ENCODE measurements at regions not wholly inside any gene's neighbourhood (a gene's known extent, or its start where the extent isn't known, plus 50 kb on each side); places are given as distances from the start of the nearest gene placed in this dataset.
"Not testable (repeated sequence)": the region's sequence is repeated elsewhere in the genome, so short reads cannot be mapped to it uniquely, and the experiment has no call there.

DNA sequence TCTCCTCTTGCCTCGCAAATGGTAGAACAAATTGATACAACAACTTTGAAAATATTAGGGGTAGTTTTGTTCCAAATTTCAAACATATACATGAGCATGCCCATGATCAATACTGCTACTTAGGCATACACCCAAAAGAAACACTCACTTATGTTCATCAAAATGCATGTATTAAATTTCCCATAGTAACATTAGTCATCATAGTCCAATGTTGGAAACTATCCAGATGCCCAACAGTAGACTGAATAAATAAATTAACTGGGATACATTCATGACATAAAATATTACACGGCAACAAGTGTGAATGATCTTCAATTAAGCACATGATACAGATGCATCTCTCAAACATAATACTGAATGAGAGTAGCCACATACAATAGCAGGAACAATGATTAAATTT lies 391.6 kb downstream of the CDH11 start:
- DNase-seq (ENCODE audit: low read depth), result no peak

DNA sequence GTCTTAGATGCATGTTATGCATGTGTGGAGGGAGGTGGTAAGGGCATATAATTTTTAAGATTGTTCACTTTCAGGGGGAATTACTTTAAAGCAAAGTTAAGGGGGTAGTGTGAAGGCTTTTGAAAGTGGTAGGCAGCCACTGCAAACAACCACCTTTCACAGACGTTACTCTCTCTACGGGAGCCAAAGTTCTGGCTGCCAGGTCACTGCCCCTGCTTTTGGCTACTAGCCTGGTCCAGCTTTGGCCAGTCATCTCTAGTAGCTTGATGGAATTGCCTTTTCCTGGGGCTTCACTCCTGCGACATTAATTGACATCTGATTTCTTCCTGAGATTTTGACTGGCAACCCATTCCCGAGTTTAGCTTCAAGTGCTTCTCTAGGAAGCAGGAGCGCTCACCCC lies 397.5 kb downstream of the CDH11 start:
- DNase-seq (ENCODE audit: low read depth), result no peak

DNA sequence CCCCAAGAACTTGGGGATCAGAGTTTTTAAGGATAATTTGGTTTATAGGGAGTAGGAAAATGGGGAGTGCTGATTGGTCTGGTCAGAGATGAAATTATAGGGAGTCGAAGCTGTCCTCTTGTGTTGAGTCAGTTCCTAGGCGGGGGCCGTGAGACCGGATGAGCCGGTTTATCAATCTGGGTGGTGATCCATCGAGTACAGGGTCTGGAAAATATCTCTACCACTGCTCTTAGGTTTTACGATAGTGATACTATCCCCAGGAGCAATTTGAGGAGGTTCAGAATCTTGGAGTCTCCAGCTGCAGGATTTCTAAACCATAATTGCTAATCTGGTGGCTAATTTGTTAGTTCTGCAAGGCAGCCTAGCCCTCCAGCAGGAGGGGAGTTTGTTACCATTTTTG lies 403.4 kb downstream of the CDH11 start:
- DNase-seq (ENCODE audit: low read depth), result no peak

DNA sequence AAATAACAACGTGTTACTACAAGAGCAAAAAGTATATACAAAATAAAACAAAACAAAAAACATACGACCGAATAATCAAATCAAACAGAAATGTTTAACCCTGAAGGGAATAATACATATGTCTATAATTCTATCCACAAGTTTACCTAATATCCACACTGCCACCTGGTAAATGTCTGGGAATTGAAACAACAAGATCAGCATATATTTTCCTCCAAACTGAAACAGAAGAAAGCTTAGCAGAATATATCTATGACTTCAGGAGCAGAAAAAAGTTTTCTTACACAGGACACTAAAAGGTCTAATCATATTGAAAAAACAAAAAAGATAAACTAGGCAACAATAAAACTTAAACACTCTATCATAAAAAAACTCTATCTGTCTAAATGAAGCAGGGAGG lies 404.0 kb downstream of the CDH11 start:
- DNase-seq (ENCODE audit: low read depth), result no peak

DNA sequence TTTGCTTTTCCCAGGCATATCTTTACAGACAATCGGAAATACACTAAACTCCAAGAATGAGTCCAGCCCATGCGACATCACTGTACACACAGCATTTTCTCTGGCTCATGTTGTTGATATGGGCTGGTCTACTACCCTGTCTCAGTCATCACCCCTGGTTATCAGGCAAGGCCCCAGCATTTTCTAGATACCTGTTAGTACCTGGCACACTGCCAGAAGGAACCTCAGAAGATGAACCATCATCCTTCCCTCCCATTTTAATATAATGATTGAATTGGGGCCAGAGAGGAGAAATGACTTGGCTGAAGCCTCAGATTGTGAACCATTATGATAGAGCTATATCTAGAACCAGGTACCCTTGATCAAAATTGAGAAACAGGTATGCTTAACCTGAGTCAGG lies 406.2 kb downstream of the CDH11 start:
- DNase-seq (ENCODE audit: low read depth), result no peak

DNA sequence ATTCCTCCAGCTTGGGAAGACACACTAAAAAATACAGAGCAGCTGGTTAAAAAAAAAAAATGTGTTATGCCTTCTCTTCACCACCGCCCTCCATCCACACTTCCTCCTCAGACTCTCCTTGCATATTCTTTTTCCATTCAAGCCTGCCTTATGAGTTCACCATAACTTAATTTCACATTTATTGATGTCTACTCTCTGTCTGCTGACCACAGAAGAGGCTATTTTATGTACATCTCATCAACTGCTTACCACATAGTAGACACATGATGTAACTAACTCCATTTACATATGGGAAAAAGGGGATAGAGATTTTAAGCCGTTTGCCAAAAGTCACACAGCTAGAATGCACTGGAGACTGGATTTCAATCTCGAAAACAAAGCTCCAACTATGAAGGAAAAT lies 409.8 kb downstream of the CDH11 start:
- DNase-seq (ENCODE audit: low read depth), result no peak

DNA sequence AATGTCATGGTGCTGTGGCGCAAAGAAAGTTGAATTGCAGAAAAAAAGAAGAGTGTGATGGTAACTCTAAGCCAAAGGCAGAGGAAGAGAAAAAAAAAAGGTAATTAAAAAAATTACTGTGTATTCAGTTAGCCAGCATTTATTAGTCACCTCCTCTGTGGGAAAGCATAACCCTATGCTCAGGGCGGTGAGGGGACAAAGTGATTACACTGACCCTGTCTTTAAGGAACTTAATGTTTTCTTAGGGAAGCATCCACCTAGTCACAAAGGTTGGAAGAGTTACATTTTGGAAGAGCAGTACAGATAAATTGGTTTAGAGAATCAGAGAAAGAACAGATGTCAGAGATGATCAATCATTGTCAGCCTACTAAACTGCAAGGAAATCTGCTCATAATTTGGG lies 410.3 kb downstream of the CDH11 start:
- no peak for DNase-seq (ENCODE audit: low read depth)

DNA sequence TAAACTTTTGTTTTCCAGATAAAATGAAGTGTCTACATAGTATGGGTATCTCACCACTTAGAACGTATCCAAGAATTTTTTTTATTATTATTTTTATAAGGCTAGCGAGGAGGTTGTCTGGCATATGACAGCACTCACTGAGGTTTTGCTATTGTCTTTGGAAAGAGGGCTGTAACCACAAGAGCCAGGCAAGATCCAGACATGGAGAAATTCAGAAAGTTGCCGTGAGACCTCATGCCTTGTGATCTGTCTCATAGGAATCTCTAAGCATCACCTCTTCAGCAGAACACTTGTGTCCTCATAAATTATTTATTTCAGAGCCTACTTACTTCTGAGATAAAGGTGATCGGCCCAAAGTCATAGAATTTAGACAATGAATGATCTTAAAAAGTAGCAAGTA lies 410.8 kb downstream of the CDH11 start:
- DNase-seq (ENCODE audit: low read depth), result no peak

DNA sequence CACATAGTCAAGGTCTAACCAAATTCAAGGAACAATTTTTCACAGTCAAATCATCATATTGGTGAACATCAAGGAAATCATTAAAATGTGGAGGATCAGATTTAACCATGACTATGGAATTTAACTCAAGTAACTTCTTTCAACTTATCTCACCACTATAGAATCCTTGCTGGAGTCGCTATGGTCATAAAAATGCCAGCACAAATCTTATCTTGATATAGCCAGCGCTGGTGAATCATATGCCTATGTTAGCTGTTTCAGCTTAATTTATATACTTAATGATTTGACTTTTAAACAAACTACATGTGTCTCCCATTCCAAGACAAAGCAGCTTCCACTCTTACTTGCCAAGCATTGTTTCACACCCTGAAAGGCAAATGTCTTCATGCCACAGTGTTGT lies 416.4 kb downstream of the CDH11 start:
- no peak for DNase-seq (ENCODE audit: low read depth)

DNA sequence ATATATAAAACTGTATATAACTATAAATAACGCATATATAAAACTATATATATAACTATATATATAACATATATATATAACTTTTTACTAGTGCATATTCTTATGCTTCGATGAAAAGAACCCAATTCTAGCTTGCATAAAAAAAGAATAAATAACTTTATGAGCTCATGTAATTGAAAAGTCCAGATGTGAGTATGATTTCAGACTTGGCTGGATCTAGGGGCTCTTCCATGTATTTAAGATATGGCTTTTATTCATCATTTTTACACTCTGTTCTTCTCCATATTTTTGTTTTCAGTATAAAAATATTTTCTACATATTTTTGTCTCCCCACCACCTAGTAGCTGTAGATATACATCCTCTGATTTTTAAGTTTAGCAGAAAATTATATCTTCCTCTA lies 417.5 kb downstream of the CDH11 start:
- no peak for DNase-seq (ENCODE audit: low read depth)

DNA sequence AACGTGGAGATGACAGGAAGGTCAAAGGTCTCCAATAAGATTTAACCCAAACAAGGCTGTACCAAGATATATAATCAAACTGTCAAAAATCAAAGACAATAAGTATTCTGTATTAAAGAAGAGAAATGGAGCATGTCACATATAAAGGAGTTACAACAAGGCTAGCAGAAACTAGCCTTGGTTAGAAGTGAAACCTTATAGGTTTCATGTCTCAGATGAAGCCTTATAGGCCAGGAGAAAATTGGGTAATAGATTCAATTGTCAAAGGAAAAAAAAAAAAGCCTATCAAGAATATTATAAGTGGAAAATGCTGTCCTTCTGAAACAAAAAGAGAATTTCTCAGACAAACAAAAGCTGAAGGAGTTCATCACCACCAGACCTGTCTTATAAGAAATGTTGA lies 419.4 kb downstream of the CDH11 start:
- no peak for DNase-seq (ENCODE audit: low read depth)

DNA sequence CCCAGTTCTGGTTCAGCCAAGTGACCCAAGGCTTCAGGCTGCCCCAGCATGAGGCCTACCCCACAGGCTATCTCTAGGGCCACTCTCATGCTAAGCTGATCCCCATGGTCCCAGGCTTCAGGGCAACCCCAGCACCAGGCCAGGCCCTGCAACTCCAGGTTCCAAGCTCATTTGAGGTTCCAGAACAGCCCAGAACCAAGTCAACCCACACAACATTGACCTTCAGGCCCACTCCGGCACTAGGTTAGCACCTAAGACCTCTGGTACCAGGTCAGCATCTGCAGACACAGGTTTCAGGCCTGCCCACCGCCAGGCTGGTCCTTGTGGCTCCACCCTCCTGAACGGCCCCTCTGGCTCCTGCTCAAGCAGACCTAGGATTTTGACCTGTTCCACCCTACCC lies 421.2 kb downstream of the CDH11 start:
- no peak for DNase-seq (ENCODE audit: low read depth)

DNA sequence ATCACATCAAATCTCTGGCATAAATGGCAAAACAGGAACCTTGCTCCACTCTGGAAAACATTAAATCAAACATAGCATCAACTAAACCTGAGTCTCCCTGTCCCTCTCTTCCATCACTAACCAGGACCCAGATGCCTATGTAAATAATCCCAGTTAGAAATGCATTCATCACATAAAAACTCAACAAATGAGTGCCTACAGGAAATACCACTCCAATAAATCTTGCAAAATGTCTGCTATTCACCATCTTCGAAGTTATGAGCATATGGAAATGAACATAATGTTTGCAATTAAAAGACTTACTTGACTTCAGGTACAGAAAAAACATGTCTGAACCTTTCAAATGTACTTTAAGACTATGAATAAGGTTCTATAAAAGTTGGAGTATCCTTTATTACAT lies 425.0 kb downstream of the CDH11 start:
- DNase-seq (ENCODE audit: low read depth), result no peak

DNA sequence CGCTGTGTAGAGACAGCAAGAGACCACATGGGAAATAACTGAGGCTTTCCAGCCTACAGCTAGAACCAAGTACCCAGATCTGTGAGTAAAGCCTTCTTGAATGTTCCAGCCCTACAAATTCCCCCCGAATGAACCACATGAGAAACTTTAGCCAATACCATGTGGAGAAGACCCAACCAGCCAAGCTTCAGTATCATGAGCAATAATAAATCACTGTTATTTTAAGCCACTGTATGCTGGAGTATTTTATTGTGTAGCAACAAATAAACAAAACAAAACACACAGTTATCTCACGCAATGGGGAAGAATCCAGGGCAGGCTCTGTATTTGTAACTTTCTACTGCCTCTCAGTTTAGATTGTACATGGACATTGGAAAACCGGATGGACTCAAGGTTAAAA lies 426.2 kb downstream of the CDH11 start:
- no peak for DNase-seq (ENCODE audit: low read depth)

DNA sequence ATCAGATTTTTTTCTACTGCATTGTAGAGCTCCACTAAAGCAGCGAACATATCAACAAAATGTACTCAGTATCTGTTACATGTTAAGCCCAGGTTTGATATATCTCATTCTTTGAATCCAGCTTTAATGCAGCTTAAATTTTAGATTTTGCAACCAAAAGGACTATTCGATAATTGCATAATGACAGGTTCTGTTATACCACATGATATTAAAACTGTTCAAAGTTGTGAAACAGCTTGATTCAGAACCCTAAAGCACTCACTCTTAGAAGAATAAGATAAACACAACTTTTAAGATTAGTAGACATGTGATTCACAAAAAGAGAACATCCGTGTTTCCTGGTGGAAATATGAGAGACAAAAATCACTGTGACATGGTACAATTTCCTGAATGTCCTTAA lies 427.9 kb downstream of the CDH11 start:
- DNase-seq (ENCODE audit: low read depth), result no peak

DNA sequence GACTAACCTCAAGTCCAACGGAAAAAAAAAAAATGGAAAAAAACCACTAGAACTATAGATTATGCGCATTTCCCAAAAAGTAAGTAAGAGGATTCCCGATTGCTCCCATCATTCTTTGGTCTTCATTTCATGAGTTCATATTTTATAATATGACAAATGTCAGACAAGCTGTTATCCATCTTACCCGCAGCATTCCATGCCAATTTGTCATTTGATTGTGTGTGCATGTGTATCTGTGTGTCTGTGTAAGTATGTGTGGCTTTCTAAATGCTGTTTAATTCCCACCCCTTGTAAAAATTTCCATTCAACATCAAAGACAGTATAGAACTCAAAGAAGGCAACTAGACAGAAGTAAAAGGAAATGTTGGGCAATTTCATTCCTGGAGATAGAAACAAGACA lies 434.1 kb downstream of the CDH11 start:
- no peak for DNase-seq (ENCODE audit: low read depth)

DNA sequence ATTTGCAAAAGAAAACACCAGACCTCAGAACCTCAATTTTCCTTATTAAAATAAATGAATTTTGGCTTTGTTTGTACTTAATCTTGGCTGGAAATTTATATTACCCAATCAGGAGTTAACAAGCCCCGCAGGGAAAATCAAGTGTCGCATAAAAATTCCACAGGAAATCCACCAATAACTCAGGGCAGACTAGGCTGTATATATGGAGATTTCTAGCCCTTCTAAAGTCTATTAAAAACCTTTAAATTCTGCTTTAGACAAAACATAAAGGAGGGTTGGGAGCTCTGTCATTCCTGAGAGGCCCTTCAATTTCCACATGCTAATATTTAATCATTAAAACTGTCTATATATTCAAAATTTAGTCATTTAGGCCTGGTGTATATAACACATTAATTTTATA lies 434.7 kb downstream of the CDH11 start:
- DNase-seq (ENCODE audit: low read depth), result no peak

DNA sequence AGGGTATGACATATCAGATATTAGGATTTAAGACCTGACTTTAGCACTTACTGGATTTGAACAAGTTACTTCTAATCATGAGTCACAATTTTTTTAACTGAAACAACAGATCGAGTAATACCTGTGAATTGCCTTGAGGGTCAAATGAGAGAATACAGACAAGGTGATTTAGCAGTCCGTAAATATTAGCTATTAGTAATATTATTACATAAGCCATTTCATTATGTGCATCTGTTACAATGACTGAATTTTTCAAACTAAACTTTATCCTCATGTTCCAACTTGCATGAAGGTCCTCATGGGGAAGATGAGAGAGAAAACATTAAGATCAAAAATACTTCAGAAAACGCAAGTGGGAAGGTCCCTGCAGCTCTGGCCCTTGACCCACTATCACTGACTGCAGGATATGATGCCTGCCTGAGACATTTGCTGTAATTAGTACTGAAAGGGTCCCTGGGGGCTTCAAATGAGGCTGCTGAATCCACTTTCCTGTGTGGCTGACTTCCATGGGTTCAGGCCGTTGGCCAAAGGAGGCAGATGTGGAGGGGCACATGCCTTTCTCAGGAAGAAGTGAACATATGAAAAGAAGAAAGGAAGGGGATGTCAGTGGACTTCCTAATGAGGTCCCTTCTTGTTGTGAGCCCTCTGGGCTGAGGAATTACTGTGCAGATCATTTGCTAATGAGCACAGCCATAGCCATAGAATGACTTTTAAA lies 441.7 kb downstream of the CDH11 start:
- no peak for DNase-seq (ENCODE audit: low read depth)

DNA sequence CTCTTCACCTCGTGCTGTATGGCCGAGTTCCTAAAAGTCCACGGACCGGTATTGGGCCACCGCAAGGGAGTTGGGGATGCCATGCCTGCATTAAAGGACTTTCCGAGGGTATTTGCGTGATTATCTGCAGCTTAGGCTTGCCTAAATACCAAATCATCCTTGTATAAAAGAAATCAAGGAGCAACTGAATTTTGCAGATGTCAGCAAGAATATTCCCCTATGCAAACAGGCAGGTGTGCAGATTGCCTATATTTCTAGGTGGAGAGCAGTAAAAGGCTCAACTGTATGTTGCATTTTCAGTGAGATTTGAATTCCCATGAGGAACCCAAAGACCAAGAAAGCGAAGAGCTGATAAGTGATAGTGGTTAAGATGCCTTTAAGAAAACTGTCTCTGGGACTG lies 452.3 kb downstream of the CDH11 start:
- no peak for DNase-seq (ENCODE audit: low read depth)

DNA sequence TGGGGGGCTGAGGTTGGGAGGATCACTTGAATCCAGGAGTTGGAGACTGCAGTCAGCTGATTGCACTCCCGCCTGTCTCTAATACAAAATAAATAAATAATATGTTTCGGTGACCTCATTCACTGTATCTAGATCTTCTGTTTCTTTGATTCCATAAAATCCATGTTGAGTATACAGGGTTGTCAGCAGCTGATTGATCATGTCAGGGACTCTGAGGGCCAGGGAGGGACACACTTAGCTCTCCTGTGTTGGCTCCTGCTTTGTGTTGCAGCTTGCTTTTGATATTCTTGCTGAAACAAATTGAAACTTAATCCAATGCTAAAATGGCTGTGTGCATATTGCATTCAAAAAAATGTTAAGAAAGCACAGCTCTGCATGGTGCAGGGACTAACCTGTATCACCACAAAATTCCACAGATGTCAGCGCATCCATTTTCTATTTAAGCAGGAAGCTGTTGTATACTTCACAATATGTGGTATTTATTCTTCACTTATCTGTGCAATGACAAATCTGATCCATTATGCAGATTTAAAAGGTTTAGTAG lies 454.5 kb downstream of the CDH11 start:
- no peak for DNase-seq (ENCODE audit: low read depth)

DNA sequence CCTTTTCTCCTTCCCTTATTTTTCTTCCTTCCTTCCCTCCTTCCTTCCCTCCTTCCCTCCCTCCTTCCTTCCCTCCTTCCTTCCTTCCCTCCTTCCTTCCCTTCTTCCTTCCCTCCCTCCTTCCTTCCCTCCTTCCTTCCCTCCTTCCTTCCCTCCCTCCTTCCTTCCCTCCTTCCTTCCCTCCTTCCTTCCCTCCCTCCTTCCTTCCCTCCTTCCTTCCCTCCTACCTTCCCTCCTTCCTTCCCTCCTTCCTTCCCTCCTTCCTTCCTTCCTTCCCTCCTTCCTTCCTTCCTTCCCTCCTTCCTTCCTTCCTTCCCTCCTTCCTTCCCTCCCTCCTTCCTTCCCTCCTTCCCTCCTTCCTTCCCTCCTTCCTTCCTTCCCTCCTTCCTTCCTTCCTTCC lies 459.6 kb downstream of the CDH11 start:
- not testable (repeated sequence) for DNase-seq (ENCODE audit: low read depth)

DNA sequence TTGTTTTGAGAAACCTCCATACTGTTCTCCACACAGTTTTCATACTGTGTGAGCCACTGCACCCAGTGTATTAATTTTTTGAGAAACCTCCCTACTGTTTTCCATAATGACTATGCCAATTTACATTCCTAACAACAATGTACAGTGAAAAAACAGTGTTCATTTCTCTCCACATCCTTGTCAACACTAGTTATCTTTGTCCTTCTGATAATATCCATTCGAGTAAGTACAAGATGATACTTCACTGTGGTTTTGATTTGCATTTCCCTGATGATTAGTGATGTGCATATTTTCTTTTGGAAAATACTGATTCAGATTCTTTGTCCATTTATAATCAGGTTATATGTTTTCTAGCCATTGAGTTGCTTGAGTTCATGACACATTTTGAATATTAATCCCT lies 462.0 kb downstream of the CDH11 start:
- no peak for DNase-seq (ENCODE audit: low read depth)

DNA sequence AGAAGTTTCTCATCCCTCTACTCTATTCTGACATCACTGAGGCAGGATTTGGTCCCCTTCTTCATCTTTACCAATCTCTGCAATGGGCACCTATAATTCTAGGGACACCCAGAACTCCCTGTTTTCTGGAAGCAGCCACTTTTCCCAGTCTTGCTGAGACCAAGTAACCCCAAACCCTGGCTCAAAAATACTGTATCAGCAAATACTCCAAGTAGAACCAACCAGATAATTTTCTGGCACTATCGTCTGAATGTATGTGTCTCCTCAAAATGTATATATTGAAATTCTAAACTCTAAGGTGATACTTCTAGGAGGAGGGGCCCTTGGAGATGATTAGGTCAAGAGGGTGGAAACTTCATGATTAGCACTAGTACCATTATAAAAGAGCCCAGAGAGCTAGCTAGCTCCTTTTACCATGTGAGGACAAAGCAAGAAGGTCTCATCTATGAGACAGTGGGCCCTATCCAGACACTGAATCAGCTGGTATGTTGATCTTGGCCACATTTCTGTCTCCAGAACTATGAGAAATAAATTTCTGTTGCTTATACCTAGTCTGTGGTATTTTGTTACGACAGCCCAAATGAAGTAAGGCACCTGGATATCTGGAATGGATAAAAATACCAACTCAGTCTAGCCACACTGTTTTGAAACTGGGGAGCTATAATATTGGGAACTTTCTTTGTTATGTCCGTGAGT lies 464.4 kb downstream of the CDH11 start:
- no peak for DNase-seq (ENCODE audit: low read depth)

DNA sequence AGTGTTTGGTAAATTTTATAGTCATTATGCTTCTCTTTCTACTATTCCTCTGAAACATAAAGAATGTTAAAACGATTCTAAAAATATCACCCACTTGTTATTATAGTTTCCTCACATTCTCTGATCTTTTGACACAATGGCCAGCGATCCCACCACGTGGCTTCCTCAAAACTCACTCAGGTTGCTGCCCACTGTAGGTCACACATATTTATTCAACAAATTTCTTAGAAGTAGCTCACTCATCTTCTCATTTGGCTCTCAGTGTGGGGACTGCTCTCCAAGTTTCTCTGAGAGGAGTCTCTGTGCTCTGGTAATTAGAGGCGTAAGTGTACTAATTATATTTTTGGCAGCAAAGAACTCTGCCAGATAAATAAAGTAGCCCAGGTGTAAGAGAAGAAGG lies 465.4 kb downstream of the CDH11 start:
- no peak for DNase-seq (ENCODE audit: low read depth)

Measured in renal cortical epithelial cell (primary cell).